ENCODE measurements at regions not wholly inside any gene's neighbourhood (a gene's known extent, or its start where the extent isn't known, plus 50 kb on each side); places are given as distances from the start of the nearest gene placed in this dataset.

GRCh38 chr5:169393907-169394306 is 93.0 kb upstream of the SLIT3 start:
- TF ChIP-seq SKIL (CRISPR knock-in tag; IDR thresholded peaks at IDR 0.05; ENCODE audit: borderline replicate concordance), result no peak
- no peak for TF ChIP-seq FOXP1 (IDR thresholded peaks at IDR 0.05)
- no peak for TF ChIP-seq FOXP1 (CRISPR knock-in tag; IDR thresholded peaks at IDR 0.05)
- no peak for TF ChIP-seq SIX4 (CRISPR knock-in tag; IDR thresholded peaks at IDR 0.05)
- TF ChIP-seq ZNF101 (CRISPR knock-in tag; IDR thresholded peaks at IDR 0.05; ENCODE audit: borderline replicate concordance, low read depth), result no peak
- TF ChIP-seq ZNF598 (CRISPR knock-in tag; IDR thresholded peaks at IDR 0.05; ENCODE audit: borderline replicate concordance), result no peak

Measured in HepG2 (cell line).